GM18511 (cell line): ENCODE measurements at regions not wholly inside any gene's neighbourhood (a gene's known extent, or its start where the extent isn't known, plus 50 kb on each side); places are given as distances from the start of the nearest gene placed in this dataset.

Experiments
- ATAC-seq: cut with Tn5 transposase; IDR thresholded peaks from one replicate; pipeline ENCODE4 v1.9.1; 2021; ENCODE audit warnings: mild to moderate bottlenecking, moderate library complexity; ENCODE audit not compliant: unreplicated experiment

DNA sequence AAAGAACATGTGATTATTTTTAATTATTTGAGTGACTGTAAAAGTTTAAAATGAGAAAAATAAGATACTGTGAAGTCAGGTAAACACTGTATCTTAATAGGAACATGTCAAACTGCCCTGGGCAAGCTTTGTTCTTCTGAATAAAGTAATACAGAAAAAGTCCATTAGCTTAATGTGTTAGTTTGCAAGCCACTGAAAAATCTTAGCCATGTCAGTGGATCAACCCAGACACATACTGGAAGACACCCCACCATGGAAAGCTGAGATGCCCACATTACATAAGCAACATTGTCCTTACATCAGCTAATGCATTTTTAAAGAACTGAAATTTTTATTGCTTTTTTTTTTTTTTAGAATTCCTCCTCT lies 155.2 kb downstream of the BBOX1 start:
- ATAC-seq: no peak

DNA sequence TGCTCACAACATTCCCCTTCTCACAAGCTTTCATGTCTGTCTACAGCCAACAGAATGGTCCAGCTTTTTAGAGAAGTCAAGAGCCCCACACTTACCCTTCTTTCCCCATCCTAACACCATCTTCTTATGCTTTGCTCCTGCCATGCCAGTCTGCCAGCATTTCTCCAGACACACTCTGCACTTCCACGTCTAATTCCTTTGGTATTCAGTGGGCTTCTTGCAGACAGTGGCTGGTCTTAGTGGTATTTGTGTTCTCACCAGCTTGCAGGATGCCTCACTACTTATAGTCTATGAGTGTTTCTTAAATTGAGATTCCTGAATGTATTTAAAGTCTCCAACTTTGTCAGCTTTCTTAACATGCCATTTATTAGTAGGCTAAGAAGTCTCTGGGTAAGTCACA lies 154.4 kb downstream of the BBOX1 start:
- no peak for ATAC-seq

DNA sequence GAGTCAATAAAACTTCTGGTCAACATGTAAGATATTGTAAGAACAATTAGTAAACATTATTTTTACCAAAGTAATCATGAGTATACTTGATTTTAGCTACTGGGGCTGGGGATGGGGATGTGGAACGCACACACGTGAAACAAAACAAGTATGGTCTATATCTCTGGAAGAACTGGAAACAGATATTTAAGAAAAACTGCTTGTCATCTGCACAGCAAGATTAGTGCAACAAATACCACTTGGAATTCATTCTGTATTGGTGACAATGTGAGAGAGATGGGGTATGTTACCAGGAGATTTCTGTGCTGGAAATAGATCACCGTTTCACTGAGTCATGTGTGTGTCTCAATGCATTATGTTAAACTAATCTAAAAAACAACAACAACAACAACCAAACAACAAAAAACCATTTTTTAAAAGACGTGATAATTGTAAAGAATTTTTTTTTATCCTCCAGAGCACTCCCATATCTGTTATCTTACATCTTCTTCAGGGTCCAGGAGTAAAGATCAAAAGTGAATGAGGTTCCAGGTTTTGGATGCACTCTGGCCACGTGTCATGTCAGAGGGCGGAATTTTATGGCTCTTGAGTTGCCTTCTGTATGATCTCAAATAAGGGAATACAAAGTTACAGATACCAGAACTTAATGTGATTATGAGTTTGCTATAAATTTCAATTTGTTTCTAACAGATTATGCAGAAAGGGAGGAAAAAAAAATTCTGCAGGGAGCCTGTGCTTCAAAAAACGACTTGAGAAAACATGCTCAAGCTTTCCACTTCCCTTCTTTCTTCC lies 153.0 kb downstream of the BBOX1 start:
- ATAC-seq: no peak

DNA sequence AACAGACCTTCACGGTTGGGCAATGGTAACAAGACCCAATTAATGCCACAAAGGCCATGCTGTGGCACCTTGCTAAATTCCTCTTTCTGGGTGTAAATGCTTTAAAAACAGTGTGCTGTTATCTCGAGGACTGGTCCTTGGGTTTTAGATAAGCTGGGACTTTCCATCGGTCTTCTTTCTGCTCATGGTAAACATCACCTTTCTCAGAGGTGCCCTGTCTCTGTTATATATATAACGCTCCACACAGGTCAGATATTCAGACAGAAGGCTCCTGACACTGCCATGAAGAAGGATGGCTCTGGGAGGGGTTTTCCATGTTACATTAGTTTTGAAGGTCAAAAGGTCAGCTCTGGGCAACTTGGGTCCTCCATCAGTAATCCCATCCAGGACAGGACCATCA lies 151.6 kb downstream of the BBOX1 start:
- ATAC-seq: no peak

DNA sequence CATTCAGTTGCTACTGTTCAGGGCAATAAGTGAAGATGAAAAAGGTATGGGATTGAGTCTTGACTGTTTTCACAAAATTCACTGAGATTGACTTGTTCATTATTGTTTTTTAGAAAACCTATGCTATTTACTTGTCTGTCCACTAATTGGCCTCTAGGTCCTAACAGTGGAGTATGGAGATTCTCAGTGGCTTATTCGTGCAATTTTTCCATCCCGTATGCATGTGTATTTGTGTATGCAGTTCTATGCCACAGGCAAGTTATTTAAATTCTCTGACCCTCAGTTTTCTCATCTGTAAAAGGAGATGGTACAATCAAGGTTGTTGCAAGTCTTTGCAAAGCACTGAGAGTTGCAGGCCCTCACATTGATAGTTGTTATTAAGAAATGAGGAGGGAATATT lies 151.0 kb downstream of the BBOX1 start:
- no peak for ATAC-seq

DNA sequence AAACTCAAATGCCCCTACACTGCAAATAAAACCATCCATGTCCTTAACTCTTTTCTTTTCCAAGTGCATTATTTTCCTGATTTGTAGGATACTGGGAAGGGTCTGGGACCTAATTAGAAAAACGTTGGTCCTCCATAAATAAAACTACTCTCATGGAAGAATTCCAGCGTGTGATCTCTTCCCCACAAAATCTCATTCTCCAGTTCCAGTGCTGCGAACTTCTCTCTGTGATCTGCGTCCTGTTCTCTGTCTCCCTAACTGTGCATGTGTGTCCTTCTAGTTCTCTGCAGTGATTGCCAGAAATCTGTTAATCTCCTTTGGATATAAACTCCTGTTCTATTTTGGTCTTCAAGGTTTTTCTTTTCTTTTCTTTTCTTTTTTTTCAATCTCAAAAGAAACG lies 148.1 kb downstream of the BBOX1 start:
- ATAC-seq: no peak

DNA sequence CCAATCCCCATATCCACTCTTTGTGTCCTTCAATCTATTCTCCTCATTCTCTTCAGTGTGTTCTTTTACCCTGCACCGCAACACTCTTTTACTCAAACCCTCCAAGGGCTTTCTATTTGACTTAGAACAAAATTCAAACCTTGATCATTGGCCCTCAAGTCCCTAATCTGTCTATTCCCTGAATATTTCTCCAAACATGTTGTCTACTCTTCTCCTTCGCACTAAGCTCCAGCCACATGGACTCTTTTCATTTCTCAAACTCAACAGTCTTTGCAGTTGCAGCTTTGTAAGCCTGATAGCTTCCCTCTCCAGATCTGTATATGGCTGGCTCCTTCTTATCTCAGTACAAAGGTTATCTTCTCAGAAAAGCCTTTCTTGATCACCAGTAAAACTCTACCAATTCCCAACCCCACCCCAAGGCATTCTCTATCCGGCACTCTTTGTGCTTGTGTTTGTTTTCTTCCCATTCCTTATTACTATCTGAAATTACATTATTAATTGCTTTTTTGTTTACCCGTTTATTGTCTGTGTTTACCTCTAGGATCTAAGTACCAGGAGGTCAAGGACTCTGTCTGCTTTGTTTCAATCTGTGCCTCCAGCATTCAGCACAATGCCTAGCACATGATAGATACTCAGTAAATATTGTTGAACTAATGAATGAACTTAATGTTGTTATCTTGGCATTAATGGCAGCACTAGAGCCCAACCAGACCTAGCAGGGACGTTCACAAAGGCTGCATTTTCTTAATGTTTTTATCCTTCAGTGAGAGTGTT lies 147.4 kb downstream of the BBOX1 start:
- no peak for ATAC-seq

DNA sequence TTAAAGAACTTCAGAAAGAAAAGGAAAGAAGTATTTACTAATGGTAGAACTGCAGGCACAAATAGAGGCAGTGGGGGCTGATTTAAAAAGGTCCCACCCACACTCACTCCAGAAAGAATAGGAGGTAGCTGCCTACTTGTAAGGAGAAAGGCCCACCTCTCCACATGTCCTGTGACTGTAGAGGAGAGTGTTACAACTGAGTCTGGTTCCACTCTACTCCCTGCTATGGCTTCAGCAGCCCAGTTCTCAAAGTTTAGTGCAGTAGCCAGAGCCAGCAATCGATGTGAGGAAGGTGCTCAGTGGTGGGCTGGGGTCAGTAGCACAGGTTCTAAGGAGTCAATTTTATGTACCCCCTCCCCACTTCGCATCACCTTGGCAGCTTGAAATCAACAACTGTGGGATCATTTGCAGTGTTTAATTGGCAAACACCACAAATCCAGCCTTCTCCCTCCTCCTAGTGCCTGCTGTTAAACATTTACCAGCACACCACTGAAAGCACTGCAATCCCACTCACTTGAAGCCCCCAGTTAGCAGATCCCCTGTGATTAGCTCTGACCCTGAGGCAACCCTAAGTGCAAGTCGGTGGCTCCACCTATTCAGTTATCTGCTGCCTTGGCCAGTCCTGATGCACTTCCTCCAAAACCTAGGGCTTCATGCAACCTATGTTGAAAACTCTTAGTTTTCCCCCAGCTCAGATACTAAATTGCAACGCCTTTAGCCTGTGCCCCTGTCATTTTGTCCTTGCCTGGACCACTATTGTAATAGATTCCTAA lies 146.6 kb downstream of the BBOX1 start:
- no peak for ATAC-seq

DNA sequence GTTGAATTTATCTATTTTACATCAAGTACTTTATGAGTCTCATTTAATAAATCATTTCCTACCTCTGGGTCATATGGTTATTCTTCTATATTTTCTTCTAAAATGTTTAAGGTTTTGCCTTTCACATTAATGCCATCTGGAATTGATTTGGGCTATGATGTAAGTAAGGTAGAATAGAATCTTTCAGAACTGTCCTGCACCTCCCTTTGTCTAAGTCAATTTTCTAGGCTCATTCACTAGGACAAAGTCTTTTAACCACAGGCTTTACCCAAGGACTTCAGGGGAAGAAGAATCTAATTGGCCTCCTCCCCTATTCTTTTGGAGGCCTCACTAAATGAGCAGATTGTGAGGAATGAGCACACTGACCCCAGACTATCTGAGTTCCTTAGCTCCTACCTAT lies 146.0 kb downstream of the BBOX1 start:
- ATAC-seq: no peak

DNA sequence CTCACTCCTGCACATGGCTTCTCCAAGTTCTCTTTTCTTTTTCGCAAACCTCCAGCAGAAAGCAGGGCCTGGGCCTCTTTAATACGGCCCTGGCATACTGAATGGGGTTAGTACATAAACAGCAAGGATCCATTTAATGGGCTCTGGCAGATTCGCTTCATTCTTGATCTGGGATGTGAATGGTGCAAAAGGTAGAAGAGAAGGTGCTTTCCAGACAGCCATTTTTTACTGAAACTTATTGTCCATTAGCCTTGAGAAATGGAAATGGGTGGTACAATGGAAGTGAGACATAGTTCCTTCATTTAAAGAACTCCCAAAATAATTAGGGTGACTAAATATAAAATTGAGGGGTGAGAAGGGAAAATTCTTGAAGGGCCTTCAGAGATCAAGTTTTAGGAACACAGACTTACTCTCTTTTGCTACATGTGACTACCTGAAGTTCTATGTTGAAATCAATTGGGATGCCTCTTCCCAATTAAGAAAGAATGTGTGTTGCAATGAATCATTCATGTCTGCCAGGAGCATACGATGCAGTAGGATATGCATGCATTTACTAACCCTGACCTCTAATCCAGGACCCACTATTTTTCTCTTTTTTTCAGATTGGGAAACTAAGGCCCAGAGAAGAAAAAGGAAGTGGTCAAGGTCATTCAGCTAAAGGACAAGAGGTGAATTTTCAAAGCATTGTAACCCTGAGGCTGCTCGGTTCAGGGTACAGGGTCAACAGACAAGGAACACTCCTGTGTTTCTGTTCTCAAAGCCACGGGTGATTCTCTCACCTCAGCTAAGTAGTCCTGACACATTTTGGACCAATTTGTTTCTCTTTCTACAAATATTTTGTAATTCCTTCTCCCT lies 144.1 kb downstream of the BBOX1 start:
- peak; percentile 21 for ATAC-seq

DNA sequence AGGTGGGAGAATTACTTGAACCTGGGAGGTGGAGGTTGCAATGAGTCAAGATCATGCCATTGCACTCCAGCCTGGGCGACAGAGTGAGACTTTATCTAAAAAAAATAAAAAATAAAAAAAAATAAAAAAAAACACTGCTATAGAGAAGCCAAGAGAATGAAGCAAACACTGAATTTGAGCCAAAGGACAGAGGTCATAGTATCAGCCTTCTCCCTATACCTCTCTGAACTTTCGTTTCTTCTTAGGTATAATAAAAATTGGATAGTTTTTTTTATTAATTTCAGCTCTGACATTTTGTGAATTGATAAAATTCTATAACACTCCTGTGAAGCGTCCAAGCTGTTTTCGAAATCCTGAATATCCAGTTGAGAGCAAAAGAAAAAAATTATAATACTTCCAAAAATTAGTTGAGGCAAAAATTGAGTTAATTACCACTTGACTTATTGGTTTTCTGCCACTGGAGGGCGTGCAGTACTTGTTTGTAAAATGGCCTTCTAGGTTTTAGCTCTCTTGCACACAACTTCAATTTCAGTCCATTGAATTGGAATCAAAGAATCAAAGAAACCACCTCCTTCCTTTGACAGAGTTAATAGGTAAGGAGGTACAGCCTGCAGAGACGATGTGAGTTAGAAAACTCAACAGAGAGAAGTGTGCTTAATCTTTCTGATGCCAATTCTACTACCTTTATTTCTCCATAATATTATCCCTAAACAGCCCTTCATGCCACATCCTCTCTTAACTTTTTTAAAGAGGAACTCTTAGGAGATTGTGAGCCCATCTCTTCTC lies 143.2 kb downstream of the BBOX1 start:
- peak; percentile 62 for ATAC-seq

DNA sequence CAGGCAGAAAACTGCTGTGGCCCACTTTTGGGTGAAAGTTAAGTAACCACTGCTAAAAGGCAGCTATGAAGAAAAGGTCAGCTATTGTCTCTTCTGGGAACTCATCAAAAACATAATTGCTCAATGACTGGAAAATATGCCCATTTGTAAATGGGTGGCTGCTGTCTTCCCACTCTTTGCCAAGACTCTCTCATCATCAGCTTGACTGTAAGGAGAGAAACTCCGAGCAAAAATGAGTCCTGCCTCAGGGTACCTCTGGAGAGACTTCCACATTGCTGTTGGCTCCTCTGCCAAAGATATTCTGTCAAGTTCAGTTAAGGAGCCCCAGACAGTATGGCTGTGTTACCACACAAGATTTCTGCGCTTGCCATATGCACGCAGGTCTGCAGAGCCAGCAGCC lies 138.7 kb downstream of the BBOX1 start:
- no peak for ATAC-seq

DNA sequence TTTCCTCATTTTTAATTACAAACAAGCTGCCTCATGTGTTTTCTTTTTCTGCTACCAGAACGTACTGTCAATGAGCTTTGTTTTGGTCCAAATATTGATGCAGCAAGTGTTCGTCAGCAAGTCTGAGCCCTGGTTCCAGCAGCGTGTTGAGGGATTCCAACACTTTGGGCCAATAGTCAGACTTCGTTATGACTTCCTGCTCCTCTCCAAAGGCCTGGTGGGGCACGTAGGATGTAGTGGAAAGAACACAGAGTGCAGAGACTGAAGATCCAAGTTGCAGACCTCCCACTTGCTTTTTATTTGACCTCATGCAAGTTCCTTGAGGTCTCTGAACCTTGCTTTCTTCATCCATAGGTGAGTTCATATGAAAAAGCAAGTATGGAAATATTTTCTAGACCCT lies 138.2 kb downstream of the BBOX1 start:
- ATAC-seq: no peak
